ENCODE measurements at regions not wholly inside any gene's neighbourhood (a gene's known extent, or its start where the extent isn't known, plus 50 kb on each side); places are given as distances from the start of the nearest gene placed in this dataset.
"Not testable (repeated sequence)": the region's sequence is repeated elsewhere in the genome, so short reads cannot be mapped to it uniquely, and the experiment has no call there.

- no peak for DNase-seq (ENCODE audit: low spot score)
Measured at GRCh38 chrX:93468075-93468474, 205.3 kb downstream of the NAP1L3 start.

- DNase-seq (ENCODE audit: low spot score) = no peak
Measured at GRCh38 chrX:93466383-93466782, 207.0 kb downstream of the NAP1L3 start.

GRCh38 chrX:93461060-93461459, 212.3 kb downstream of the NAP1L3 start:
- DNase-seq (ENCODE audit: low spot score) = no peak

GRCh38 chrX:93454509-93454908, 218.9 kb downstream of the NAP1L3 start:
- DNase-seq (ENCODE audit: low spot score) = no peak

- DNase-seq (ENCODE audit: low spot score) = not testable (repeated sequence)
Measured at GRCh38 chrX:93434721-93435120, 238.7 kb downstream of the NAP1L3 start.

- DNase-seq (ENCODE audit: low spot score) = no peak
Measured at GRCh38 chrX:93428497-93428896, 244.9 kb downstream of the NAP1L3 start.

GRCh38 chrX:93422693-93423092, 250.7 kb downstream of the NAP1L3 start:
- DNase-seq (ENCODE audit: low spot score) = peak; percentile 0

GRCh38 chrX:93420525-93421082, 252.8 kb downstream of the NAP1L3 start:
- DNase-seq (ENCODE audit: low spot score) = no peak

GRCh38 chrX:93420090-93420489, 253.3 kb downstream of the NAP1L3 start:
- DNase-seq (ENCODE audit: low spot score) = no peak

GRCh38 chrX:93419642-93420041, 253.7 kb downstream of the NAP1L3 start:
- no peak for DNase-seq (ENCODE audit: low spot score)

- no peak for DNase-seq (ENCODE audit: low spot score)
Measured at GRCh38 chrX:93404121-93404520, 269.3 kb downstream of the NAP1L3 start.

- no peak for DNase-seq (ENCODE audit: low spot score)
Measured at GRCh38 chrX:93354651-93355050, 318.7 kb downstream of the NAP1L3 start.

- DNase-seq (ENCODE audit: low spot score) = no peak
Measured at GRCh38 chrX:93346309-93346708, 327.1 kb downstream of the NAP1L3 start.

GRCh38 chrX:93344287-93344686, 329.1 kb downstream of the NAP1L3 start:
- DNase-seq (ENCODE audit: low spot score) = not testable (repeated sequence)

- DNase-seq (ENCODE audit: low spot score) = no peak
Measured at GRCh38 chrX:93332329-93332728, 341.0 kb downstream of the NAP1L3 start.

GRCh38 chrX:93322110-93322509, 351.3 kb downstream of the NAP1L3 start:
- DNase-seq (ENCODE audit: low spot score) = no peak

GRCh38 chrX:93319609-93320008, 353.8 kb downstream of the NAP1L3 start:
- DNase-seq (ENCODE audit: low spot score) = no peak
